ENCODE measurements at regions not wholly inside any gene's neighbourhood (a gene's known extent, or its start where the extent isn't known, plus 50 kb on each side); places are given as distances from the start of the nearest gene placed in this dataset.

DNA sequence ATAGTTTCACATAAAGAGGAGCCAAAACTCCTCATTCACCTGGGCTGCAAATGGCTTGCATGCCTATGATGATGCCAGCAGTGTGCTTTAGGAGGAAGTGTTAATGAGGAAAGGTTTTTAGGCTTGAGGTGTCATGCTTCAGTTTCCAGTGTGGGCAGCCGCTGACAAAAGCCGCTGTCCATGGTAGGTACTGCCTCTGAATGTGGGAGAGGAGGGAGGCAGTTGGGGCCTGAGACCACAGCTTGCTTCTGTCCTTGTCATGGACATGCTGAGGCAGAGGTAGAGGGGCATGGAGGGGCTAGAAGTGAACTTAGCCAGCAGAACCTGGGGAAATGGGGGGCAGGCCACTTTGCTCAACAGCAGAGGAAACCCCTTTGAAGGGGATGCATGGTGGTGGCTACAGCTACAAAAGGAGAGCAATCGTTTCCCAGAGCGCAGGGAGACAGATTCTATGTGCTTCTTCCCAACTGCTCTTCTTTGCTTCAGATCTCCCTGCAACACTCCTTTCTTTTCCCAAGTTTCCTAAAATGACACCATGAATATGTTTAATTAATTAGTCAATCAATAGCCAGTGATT is 372.1 kb upstream of the CNR1 start:
- no peak overlapping the region for H3K4me3 ChIP-seq
- H3K4me1 ChIP-seq: peaks cover 0 to 31% (median 18%) of the 10 kb centered on the region in 10 experiments; a peak in 17 of 20 replicates
- H3K9me3 ChIP-seq (replicated peaks in 1 of 11): peaks cover 0 to 6% (median 0%) of the 10 kb centered on the region in 11 experiments; a peak in 1 of 22 replicates
- no peak overlapping the region for H3K27ac ChIP-seq
- H3K36me3 ChIP-seq: no peaks in the 10 kb centered on the region
- H3K9ac ChIP-seq: no peak overlapping the region
- no peak for TF ChIP-seq Cebpa-rat (IDR thresholded peaks at IDR 0.05)
- no peaks in the 10 kb centered on the region for H4K20me1 ChIP-seq
- no peaks in the 10 kb centered on the region for H3K27me3 ChIP-seq
- H3K4me2 ChIP-seq: no peak overlapping the region

DNA sequence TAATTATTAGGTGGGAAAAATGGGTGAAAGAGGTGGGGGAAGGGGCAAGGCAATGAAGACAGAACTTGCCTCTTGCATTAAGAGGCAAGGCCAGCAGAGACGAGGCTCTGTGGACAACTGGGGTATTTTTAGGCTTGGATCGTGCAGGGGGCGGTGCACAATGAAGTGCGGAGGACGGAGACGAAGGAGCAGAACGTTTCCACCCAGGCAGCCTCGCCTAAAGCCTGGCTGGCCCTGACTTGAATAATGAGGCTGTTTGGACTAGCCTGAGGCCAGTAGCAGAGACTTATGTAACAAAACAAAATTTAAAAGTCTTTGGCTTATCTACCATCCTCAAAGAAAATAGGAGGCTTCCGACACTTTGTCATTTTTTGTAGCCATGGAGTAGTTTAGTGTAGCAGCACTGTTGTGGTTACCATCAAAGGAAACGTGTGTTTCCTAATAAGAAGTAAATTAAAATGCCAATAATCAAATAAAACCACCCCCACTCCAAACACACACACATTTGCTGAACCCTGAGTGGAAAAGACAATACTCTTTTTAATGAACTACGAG is 370.0 kb upstream of the CNR1 start:
- Histone ChIP-seq H3K9me3 (replicated peaks in 1 of 11) (peaks cover 0 to 9% (median 0%) of the 10 kb centered on the region in 11 experiments; a peak in 3 of 22 replicates), H3K4me2 (peak overlapping the region in 9 of 11 experiments; percentile 35 to 61 (median 52); a peak in 16 of 22 replicates), H3K4me3 (no peak overlapping the region), H4K20me1 (no peaks in the 10 kb centered on the region), H3K27ac (no peak overlapping the region), H3K36me3 (no peaks in the 10 kb centered on the region), H3K9ac (no peak overlapping the region), H3K4me1 (peaks cover 0 to 32% (median 18%) of the 10 kb centered on the region in 10 experiments; a peak in 17 of 20 replicates), H3K27me3 (no peaks in the 10 kb centered on the region)
- no peak for TF ChIP-seq Cebpa-rat (IDR thresholded peaks at IDR 0.05)

DNA sequence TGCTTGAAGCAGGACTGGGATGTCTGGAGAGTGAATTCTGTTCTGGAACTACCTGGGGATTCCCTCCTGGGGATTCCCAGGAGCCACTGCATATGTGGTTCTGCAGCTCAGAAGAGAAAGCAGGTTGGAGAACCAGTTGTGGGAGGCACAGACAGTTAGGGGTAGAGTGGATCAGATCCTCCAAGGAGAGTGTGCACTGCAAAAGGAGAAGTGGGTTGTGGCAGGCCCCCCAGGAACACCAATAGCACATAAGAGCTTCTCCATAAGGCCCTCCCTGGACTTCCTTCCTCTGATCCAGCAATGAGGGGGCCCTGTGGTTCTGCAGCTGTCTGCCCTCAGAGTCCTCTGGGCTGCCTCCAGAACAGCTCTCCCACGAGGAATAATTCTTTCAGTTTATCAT is 369.2 kb upstream of the CNR1 start:
- no peak overlapping the region for H3K4me3 ChIP-seq
- H3K4me2 ChIP-seq: peak overlapping the region; percentile 33 to 61 (median 44); a peak in 18 of 22 replicates
- peaks cover 0 to 12% (median 0%) of the 10 kb centered on the region in 11 experiments; a peak in 3 of 22 replicates for H3K9me3 ChIP-seq (replicated peaks in 1 of 11)
- H3K4me1 ChIP-seq: peaks cover 0 to 32% (median 18%) of the 10 kb centered on the region in 10 experiments; a peak in 17 of 20 replicates
- H3K9ac ChIP-seq: no peak overlapping the region
- H3K36me3 ChIP-seq: no peaks in the 10 kb centered on the region
- H3K27me3 ChIP-seq: no peaks in the 10 kb centered on the region
- H3K27ac ChIP-seq: no peak overlapping the region
- H4K20me1 ChIP-seq: no peaks in the 10 kb centered on the region
- no peak for TF ChIP-seq Cebpa-rat (IDR thresholded peaks at IDR 0.05)

DNA sequence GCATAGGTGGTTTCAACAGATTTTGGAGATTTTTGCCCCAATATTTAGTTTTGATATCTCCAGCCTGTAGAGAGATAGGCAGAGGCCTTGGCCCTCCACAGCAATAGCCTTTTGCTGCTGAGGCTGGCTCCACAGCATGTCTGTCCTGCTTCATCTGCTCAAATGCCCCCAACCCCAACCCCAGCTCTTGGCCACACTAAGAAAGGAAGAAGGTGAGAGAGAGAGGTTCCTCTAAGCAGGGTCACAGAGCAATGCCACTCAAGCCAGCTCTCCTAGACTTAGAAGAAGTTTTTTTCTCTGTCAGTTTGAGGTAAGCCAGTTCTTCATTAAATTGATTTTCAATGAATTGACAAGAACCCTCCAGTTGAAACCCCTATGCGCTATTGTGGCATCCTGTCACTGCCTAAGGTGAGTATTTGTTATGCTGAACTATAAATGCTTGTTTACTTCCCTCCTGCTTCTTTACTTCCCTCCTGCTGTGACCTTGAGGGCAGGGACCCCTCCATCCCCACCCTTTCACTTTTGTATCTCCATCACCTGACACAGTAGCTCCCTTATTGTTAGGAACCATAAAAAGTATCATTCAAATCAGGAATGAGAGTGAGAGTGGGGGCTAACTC is 366.2 kb upstream of the CNR1 start:
- Histone ChIP-seq H3K27ac (no peak overlapping the region), H3K36me3 (no peaks in the 10 kb centered on the region), H4K20me1 (no peaks in the 10 kb centered on the region), H3K4me1 (peaks cover 0 to 32% (median 18%) of the 10 kb centered on the region in 10 experiments; a peak in 17 of 20 replicates), H3K9me3 (replicated peaks in 1 of 11) (peaks cover 0 to 12% (median 0%) of the 10 kb centered on the region in 11 experiments; a peak in 3 of 22 replicates), H3K9ac (no peak overlapping the region), H3K4me3 (no peak overlapping the region), H3K4me2 (no peak overlapping the region), H3K27me3 (no peaks in the 10 kb centered on the region)
- TF ChIP-seq Cebpa-rat (IDR thresholded peaks at IDR 0.05): no peak

DNA sequence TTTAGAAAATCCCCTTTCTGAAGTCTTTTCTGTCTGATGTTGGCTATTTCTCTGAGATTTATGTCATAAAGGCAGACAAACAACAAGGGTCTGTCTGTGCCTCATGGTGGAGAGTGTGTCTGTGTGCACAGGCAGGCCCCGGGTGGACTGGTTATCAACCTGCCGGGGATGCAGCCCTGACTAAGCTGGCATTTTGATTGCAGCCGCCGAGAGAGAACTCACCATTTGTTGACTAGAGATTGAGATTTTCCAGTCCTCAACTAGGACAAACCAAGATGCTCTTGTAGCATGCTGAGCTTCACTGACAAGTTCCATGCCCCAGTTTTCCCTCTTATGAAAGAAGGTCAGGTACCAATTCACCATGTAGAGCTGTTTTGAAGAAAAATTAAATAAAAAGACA is 363.6 kb upstream of the CNR1 start:
- TF ChIP-seq Cebpa-rat (IDR thresholded peaks at IDR 0.05): no peak

DNA sequence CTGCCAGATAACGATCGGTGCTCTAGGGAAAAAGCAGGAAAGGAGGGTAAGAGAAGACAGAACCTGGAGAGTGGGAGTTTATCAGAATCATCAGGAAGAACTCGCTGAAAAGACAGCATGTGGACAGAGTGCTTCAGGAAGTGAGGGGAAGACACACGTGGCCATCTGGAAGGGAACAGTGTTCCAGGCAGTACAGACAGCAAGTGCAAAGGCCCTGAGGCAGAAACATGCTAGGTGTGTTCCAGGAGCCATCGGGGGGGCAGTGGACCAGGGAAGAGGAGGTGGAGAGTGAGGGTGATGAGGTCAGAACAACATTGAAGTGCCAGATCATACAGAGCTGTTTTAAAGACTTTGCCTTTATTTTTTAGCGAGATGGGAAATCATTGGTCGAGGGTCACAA is 354.3 kb upstream of the CNR1 start:
- H3K27ac ChIP-seq: no peak overlapping the region
- no peak overlapping the region for H3K4me3 ChIP-seq
- H3K36me3 ChIP-seq: no peaks in the 10 kb centered on the region
- H4K20me1 ChIP-seq: no peaks in the 10 kb centered on the region
- no peaks in the 10 kb centered on the region for H3K4me1 ChIP-seq
- no peak overlapping the region for H3K4me2 ChIP-seq
- no peak for TF ChIP-seq Cebpa-rat (IDR thresholded peaks at IDR 0.05)
- H3K27me3 ChIP-seq: no peaks in the 10 kb centered on the region
- H3K9ac ChIP-seq: no peak overlapping the region
- no peaks in the 10 kb centered on the region for H3K9me3 ChIP-seq (replicated peaks in 1 of 11)

More for the DNA sequence above, 363.6 kb upstream of the CNR1 start:
- Histone ChIP-seq H4K20me1 (no peaks in the 10 kb centered on the region), H3K27me3 (no peaks in the 10 kb centered on the region), H3K27ac (no peak overlapping the region), H3K4me3 (no peak overlapping the region), H3K4me2 (no peak overlapping the region), H3K36me3 (no peaks in the 10 kb centered on the region), H3K9me3 (replicated peaks in 1 of 11) (peaks cover 0 to 10% (median 0%) of the 10 kb centered on the region in 11 experiments; a peak in 3 of 22 replicates), H3K4me1 (peaks cover 0 to 14% (median under 1%) of the 10 kb centered on the region in 10 experiments; a peak in 7 of 20 replicates), H3K9ac (no peak overlapping the region)

DNA sequence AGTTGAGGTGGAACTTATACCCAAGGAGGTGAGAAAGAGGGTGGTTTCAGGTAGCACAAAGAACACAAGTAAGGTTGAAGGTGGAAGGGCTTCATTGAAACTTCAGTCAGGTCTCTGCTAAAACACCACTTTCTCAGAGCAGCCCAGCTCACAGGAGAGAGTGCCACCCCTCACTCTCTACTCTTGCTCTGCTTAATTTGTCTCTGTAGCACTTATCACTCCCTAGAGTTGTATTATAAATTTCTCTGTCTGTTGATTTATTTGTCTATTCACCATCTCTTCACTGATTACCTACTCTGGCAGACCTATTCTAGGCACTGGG is 353.8 kb upstream of the CNR1 start:
- TF ChIP-seq Cebpa-rat (IDR thresholded peaks at IDR 0.05): no peak
- H4K20me1 ChIP-seq: no peaks in the 10 kb centered on the region
- H3K27ac ChIP-seq: no peak overlapping the region
- no peak overlapping the region for H3K4me3 ChIP-seq
- H3K9ac ChIP-seq: no peak overlapping the region
- H3K27me3 ChIP-seq: no peaks in the 10 kb centered on the region
- H3K4me1 ChIP-seq: no peaks in the 10 kb centered on the region
- no peaks in the 10 kb centered on the region for H3K9me3 ChIP-seq (replicated peaks in 1 of 11)
- H3K4me2 ChIP-seq: no peak overlapping the region
- H3K36me3 ChIP-seq: no peaks in the 10 kb centered on the region

DNA sequence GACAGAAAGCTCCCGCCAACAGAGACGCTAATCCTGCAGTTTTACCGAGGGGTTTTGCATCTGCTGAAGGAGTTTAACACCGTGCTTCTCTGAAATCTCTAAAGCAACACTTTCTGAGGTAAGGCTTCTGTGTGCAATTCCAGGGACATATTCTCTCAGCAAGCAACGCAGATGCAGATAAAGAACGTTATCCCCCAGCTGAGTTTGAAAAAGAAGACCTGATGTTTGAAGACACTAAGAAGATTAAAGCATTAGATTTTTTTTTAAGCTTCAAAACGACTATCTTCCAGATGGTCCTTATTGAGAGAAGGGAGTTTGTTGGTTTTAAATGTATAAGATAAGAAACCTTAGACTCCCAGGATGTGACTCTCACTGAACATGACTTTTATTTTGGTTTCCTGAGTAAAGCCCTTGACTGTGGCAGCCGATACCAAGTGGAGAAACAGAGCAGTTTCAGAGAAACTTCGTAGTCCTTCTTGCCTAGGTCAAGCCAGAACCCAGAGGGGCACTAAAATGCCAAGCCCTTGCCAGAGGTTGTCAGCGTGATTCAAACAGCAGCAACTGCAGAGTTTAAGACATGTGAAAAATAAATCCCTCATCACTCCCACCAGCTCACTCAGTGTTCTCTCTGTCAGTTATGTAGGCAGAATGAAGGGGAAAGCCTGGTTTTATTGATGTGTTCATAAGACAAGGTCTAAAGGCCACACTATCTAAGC is 353.3 kb upstream of the CNR1 start:
- no peaks in the 10 kb centered on the region for H3K9me3 ChIP-seq (replicated peaks in 1 of 11)

DNA sequence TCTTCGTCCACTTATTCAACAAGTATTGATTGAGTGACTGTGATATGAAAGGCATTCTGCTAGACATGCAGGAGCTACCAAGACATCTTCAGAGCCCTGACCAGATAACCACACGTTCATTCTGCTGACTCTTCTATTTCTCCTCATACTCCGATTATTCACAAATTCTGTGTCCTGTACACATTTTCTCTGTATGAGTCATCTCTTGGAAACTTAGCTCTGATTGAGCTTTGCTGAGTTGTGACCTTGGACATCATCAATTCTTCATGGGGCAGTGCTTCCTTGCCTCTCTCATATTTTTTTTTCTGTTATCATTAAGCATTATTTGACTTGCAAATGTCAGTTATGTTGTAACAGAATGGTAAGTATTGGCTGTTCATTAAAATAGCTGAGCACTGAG is 351.6 kb upstream of the CNR1 start:
- Histone ChIP-seq H4K20me1 (no peaks in the 10 kb centered on the region), H3K27me3 (no peaks in the 10 kb centered on the region), H3K27ac (no peak overlapping the region), H3K4me2 (no peak overlapping the region), H3K9me3 (replicated peaks in 1 of 11) (no peaks in the 10 kb centered on the region), H3K9ac (no peak overlapping the region), H3K4me3 (no peak overlapping the region), H3K36me3 (no peaks in the 10 kb centered on the region), H3K4me1 (no peaks in the 10 kb centered on the region)
- no peak for TF ChIP-seq Cebpa-rat (IDR thresholded peaks at IDR 0.05)

More for the DNA sequence above, 353.3 kb upstream of the CNR1 start:
- no peaks in the 10 kb centered on the region for H3K36me3 ChIP-seq
- H3K27ac ChIP-seq: no peak overlapping the region
- H3K4me1 ChIP-seq: no peaks in the 10 kb centered on the region
- TF ChIP-seq Cebpa-rat (IDR thresholded peaks at IDR 0.05): no peak
- no peaks in the 10 kb centered on the region for H3K27me3 ChIP-seq
- H4K20me1 ChIP-seq: no peaks in the 10 kb centered on the region
- no peak overlapping the region for H3K4me2 ChIP-seq
- no peak overlapping the region for H3K9ac ChIP-seq
- no peak overlapping the region for H3K4me3 ChIP-seq

All from BLaER1 treated with 17β-estradiol and CSF1 and Interleukin-3, amounts not matched to agents 10 nM and 100 nM (cell line).